Non-pigmented ciliary epithelial cell (primary cell): ENCODE measurements at regions not wholly inside any gene's neighbourhood (a gene's known extent, or its start where the extent isn't known, plus 50 kb on each side); places are given as distances from the start of the nearest gene placed in this dataset.
A peak's percentile ranks its signal among the peaks of the same experiment; 100 is the strongest.

Experiments used
- DNase-seq: peaks from one replicate; pipeline ENCODE4 v3.0.0-alpha.2; 2010; ENCODE audit warnings: low read depth

DNA sequence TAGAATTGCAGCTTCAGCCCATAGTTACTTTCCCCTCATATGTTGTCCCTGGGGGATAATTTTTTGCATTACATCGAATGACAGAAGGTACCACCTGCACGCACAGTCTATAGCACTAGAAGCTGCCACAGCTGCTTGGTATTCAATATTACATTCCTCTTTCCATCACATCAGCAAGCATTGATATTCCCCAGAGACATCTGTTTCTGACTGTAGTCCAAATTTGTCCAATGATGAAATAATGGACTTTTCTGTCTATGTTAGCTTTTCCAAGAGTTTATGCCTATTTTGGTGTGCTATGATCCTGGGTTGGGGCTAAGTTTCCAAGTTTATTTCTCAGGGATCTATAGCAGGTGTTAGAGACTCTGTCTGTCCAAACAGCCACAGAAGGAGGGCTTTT, 335.4 kb downstream of the LRIG3 start:
- DNase-seq, result no peak

DNA sequence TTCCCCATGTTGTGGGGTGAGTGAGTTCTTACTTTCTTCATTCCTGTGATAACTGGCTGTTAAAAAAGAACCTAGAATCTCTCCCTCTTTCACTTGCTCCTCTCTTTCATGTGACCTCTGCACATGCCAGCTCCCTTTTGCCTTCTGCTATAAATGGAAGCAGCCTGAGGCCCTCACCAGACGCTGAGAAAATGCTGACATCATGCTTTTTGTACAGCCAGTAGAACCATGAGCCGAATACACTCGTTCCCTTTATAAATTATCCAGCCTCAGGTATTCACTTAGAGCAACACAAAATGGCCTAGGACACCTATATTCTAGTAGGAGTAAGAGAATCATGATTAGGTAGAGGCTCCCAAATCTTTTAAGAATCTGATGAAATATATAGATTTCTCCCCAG, 333.5 kb downstream of the LRIG3 start:
- no peak for DNase-seq

DNA sequence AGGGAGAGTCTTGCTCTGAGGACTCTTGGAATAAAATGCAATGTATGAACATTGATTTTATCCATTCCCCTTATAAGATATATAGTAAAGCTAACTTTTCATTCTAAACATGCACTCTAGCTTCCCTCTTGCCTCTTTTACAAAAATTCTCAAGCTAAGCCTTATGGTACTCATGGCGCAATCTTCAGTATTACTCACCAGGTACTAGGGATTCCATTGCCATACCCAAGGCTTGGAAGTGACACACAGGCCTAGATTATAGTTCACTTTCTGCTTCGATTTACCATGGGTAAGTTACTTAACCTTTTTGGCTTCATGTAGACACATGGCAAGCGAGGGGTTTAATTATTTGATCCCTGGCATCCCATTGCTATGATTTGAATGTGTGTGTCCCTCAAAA, 331.5 kb downstream of the LRIG3 start:
- no peak for DNase-seq

DNA sequence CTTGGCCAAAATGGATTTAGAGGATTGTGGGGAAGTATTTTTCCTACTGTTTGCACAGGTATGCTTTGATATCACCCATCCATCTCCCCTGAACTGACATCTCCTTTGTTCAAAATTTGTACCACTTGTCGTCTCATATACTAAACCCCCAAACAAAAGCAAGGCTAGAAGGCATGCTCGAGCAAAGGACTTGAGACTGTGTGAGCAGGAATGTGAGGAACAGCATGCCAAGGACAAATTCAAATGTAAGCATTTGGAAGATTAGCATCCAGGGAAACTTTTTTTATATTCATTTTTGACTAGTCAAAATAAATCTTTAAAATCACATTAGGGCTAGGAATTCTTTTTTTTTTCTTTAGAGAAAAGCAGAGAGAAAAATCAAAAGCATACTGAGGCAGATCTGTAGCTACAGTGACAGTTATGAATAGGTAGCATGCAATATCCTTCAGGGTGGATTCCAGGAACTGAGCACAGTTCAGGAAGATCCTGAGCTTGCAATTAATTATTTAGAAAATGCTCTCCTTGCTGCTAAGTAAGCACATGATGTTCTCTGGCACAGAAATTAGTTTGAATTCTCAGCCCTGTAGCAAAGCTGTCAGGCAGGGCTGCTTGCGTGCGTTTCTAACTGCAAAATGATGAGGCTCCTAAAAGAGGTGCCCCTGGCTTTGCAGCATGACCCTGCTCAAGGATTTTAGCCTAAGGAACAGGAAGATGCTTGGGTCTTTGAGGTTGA, 327.7 kb downstream of the LRIG3 start:
- no peak for DNase-seq

DNA sequence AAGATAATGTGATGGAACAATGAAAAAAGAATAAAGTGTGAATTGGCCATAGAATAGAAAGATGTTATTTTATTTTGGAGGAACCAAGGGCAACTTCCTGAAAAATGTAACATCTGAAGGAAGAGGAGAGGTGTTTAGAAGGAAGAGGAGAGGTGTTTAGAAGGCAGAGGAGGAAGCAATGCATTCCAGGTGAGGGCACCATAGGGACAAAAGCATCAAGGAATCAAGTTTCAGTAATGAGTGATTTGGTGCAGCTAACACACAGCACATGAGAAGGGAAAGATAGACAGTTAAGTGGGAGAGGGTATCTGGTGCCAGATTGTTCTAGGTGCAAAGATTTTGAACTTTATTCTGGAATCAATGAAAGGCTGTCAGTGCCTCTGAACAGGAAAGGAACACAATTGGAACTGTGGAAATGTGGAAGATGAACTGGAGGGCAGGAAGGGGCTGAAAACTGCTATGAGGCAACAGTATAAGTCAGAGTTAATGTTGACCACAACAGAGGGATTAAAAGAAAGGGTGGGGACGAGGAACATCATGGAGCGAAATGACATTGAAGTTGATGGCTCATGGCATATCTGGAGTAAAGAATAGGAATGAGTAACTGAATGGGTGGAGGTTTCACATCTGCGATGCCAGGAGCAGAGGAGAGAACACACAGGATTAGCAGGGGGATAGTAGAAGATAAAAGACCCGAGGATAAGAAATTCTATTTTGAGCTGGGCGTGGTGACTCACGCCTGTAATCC, 326.6 kb downstream of the LRIG3 start:
- DNase-seq, result peak; percentile 19

DNA sequence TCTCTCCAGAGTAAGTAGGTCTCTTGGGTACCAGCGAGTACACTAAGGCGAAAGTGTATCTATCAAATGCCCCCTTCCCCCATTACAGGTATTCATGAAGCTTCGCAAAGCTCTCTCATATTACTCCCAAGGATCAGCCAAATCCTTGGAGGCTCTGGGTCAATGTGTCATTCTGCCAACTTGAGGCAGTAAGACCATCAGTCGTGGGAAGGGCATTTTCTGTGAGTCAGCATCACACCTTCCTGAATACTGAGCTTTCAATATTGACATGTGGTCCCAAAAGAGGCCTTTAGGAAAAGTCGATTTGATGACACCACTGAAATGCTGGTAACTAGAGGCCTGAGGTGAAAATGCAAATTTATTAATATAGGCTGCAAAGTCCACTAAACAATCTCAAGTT, 323.9 kb downstream of the LRIG3 start:
- no peak for DNase-seq

DNA sequence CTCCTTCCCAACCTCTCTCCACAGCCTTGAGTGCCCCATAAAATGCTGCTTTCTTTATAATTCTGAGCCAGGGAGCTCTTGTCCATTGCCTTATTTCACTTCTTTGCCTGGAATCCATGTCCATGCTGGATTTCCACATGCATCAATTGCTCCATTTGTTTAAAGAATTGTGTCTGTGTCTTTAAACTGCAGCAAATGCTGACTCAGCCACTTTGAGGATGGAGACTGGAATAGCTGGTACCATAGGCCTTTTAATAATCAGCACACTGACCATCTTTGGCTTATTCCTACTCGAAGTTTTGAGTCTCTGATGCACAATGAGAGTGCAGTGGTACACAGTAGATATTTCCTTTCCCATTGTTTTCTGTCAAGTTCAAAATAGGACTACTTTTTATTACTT, 318.8 kb downstream of the LRIG3 start:
- DNase-seq, result no peak

DNA sequence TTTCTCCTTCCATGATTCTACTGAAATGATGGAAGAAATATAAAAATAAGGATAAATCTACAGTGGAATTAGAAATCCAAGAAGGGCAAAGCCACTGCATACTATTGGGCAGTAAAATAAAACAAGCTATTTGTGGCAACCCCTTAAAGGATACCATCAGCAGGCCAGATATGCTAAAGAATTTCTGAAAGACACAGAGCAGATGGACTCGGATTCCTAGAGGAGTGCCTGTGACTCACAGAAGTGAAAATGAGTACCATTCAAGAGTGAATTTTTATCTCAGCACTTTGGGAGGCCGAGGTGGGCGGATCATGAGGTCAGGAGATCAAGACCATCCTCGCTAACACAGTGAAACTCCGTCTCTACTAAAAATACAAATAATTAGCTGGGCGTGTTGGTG, 318.1 kb downstream of the LRIG3 start:
- DNase-seq, result no peak

DNA sequence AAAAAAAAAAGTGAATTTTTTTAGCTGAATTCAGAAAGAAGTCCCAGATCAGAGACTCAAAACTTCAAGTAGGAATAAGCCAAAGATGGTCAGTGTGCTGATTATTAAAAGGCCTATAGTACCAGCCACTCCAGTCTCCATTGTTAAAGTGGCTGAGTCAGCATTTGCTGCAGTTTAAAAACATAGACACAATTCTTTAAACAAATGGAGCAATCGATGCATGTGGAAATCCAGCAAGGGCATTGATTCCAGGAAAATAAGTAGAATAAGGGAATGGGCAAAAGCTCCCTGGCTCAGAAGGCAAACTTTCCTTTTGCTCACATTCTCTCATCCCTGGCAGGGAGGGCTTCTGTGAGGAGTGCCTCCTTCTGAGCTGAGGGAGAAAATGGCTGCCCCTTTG, 317.6 kb downstream of the LRIG3 start:
- no peak for DNase-seq

DNA sequence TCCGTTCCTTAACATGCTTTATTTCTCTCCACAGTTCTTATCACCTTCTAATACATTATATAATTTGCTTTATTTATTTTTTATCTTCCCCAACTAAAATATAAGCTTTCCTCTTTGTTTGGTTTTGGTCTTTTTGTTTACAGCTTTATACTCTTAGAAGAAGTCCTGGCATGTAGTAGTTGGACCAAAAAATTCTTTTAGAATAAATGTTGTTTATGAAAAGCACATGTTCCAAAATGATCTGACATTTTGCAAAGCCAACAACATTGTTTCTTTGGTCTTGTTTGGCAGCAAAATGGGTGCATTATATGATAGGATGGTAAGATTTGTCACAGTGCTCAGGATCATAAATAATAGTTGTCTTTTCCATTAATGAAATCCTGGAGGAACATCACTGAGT, 312.5 kb downstream of the LRIG3 start:
- no peak for DNase-seq

DNA sequence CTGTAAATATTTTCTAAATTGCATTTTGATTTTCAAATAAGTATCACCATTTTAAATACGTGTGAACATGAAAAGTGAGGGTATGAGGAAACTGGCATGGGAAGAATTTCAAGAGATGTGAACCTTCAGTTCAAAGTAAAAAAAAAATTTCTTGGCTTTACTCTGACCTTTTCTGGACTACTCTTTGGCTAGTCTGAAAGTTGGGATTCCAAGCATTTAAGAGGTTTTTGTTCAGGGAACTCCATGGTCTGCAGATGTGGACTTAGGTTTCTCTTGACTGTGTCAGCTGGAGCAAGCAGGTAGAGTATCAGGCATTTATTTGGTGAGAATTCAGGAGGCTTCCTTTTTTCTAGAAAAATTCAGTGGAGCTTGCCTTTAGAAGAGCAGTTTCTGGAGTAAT, 311.6 kb downstream of the LRIG3 start:
- DNase-seq, result no peak

DNA sequence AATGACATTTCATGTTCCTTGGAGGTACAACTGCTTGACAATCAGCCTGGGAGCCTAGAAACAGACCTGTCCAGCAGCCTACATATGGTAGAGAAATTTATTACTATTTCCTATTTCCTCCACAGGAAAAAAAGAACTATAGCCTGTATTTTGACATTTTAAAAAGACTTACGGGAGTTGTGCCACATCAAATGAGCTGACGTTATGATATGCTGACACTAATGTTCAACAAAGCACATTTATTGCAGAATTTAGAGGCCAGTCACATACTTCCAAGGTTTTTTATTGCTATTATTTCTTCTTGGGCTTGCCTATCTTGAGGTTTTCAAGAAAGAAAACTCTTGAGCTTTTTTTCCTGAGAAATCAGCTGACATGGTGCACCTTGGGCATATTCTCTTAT, 305.3 kb downstream of the LRIG3 start:
- DNase-seq, result no peak

DNA sequence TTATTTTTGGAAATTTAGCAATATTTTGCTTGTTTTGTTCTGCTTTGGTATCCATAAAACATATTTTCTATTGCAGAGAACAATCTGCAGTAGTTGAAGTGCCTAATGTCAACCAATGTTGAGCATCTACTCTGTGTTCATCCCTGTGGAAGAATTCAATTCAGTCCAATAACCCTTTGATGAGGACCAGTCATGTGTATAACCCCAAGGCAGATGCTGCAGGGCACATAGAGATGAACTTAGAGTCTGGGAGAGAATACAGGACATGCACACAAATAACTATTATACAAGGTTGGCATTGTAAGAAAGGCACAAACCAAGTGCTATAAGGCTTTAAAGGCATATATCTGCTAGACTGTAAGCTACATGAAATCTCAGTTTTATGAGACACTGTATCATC, 304.7 kb downstream of the LRIG3 start:
- no peak for DNase-seq

DNA sequence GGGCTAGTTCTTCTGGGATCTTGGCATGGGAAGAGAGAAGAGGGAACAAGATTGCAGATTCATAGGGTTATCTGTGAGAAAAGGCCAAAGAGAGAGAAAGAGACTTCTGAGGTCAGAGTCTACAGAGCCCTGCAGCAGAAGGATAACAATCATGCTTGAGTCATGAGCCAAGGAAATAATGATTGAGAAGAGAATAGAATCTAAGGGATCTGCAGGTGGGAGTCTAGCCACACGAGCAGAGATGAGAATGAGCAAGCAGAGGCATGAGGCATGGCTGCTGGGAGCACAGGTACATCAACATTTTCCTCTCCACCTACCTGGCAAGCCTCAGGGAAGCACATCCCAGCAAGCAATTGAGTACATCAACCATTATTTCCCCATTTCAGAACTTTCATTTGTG, 303.7 kb downstream of the LRIG3 start:
- no peak for DNase-seq

DNA sequence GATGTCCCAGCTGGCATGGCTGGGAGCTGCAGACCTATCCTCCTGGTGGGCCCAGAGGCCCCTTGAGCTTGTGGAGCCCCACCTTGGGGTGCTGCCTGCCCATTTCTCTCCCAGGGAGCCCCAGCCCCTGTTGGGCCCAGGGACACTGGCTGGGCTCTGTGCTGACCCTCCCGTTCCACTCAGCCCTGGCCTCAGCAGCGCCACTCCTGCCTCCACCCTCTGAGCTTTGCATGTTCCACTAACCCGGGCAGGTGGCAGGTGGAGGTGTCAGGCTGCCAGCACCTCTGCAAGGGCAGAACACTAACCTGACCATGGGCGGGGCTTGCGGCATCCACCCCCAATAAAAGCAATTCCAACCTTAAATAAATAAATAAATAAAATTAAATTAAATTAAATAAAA, 299.2 kb downstream of the LRIG3 start:
- DNase-seq, result no peak

DNA sequence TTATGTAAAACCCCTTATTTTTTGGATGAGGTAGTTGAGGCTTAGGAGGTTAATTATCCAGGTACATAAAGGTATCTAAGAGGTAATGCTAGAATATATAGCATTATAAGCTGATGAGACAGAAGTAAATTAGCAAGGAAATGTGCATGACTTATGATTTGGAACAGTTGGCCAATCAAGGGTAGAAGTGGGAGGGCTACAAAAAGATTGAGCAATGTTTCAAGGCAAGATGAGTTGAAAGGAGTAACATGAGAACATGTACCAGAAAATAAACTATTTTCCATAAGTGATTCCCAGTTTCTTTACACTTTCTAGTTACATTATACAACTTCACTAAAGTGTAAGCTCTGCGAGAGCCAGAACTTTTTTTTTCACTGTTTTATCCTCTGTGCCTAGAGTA, 290.9 kb downstream of the LRIG3 start:
- DNase-seq, result no peak

DNA sequence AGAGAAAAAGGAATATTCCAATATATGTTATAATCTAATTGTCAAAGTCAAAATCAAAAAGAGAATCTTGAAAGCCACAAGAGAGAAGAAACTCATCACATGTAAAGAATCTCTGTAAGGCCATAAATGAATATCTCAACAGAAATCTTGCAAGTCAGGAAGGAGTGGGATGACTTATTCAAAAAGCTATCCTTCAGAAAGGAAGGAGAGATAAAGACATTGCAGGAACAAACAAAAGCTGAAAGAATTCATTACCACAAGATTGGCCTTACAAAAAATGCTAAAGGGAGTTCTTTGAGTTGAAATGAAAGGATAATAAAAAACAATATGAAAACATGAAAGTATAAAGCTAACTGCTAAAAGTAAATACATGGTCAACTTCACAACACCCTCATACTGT, 286.8 kb downstream of the LRIG3 start:
- peak; percentile 56 for DNase-seq

DNA sequence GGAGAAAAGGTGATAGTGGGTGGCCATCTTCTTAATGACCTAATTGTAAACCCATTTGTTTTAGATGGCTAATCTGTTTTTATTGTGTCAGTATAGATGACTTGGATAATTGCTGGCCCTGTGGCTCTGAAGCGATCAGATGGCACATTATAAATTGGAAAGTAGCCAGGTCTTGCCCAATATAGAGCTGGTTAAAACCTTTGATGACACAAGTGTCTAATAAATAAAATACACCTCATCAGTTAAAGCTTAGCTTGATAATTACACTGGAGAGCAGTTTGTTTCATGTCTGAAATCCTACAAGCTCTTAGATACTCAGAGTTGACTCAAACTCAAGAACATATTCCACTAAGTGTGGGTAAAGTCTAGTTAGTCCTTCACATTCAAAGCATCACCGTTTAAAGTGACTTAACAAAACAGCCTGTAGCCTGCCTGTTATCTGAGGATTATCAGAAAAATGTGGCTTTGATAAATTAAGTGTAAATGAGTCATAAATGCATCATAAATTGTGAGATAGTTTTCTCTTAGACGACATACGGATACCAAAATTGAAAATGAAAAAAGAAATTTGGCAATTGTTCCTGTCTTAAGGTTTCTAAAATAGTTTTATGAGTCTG, 280.9 kb downstream of the LRIG3 start:
- no peak for DNase-seq

DNA sequence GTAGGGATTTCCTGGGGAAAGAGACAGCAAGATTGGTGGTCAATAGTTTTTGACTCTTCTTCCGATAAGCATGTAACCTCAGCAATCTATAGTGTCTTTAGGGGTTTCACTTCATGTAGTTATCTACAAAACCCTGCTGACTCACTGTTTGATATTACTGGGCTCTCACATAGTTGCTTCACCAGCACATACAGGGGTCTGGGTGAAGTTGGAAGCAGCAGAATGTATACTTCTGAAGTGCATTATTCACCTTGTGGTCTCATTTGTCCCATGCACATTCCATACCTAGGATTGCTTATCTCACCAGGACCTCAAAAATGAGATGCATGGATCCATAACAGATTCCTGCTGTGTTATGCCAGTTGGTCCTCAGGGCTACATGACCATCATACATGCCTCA, 280.0 kb downstream of the LRIG3 start:
- DNase-seq, result peak; percentile 37

DNA sequence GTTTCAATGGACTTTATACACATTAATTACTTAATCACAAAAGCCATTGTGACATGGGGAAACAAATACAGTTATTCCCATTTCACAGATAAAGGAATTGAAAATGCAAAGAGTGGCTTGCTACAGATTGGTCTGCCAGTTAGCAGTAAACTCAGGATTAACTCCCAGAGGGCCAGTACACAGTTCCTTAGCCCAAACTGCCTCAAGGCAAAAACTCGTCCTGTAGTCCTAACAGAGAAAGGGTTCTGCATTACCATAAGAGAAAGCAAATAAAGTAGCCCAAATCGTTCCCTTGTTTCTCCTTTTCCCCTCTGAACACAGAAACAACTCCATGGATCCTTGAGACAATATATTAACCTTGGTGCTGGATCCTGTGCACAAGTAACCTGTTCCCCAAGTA, 274.4 kb downstream of the LRIG3 start:
- DNase-seq, result no peak

DNA sequence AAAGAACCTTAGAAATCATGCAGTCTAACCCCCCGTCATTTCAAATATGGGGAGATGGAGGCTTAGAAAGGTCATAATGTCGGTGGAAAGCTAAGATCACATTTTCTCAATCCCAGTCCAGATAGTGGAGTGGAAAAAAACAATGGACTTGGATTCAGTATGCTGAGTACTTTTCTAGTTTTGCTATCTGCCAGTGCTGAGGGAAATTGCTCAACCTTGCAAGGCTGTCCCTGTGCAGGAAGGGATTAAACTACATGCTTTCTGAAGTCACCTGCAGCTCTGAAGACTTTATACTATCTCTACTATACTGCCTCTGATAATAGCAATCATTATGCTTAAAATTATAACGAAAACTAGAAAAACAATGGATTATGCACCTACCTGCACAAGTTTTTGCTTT, 272.8 kb downstream of the LRIG3 start:
- DNase-seq, result no peak

DNA sequence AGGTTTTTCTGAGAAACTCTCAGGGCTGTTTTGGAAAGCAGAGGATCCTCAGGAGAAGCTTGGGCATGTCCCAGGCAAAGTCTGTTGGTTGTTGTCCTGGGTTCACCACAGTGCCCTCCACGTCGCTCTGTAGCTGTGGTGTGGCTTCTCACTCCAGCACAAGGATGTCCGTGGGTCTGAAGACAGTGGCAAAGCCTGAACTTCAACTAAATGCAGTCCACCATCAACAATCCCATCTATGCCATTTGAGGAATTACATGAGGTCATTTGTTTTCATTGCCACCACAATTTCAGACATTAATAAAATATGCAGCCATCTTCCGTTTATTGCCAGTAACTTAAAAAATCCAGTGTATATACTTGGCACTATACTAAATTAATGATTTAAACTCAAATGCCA, 272.1 kb downstream of the LRIG3 start:
- no peak for DNase-seq

DNA sequence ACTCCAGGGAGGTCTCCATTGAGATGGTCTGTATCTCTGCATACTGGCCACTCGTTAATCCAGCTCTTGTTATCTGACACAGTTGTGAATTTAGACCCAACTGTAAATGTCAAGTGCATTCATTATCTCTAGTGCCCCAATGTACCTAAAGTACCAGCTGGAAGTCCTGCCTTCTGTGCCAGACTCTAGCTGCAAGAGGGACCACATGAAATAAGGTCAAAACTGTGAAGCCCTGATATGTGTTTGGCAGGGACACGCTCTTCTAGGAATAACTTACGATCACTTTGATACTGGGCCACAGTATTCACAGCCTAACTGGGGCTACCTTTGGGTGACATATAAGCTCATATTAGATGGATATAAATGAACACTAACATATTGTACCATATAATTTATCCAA, 268.5 kb downstream of the LRIG3 start:
- no peak for DNase-seq

DNA sequence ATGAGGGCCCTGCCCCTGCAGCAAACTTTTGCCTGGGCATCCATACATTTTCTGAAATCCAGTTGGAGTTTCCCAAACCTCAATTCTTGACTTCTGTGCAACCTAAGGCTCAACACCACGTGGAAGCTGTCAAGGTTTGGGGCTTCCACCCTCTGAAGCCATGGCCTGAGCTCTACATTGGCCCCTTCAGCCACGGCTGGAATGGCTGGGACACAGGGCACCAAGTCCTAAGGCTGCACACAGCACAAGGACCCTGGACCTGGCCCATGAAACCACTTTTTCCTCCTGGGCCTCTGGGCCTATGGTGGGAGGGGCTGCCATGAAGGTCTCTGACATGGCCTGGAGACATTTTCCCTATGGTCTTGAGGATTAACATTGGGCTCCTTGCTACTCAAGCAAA, 266.3 kb downstream of the LRIG3 start:
- DNase-seq, result no peak
